Neural cell (in vitro differentiated cells): ENCODE measurements at regions not wholly inside any gene's neighbourhood (a gene's known extent, or its start where the extent isn't known, plus 50 kb on each side); places are given as distances from the start of the nearest gene placed in this dataset.

Source experiments
- CTCF ChIP-seq: fragments of 450-650 bp; IDR thresholded peaks from 2 replicates; pipeline ENCODE4 v1.5.1; 2014; ENCODE audit warnings: antibody characterized with exemption, mild to moderate bottlenecking, moderate library complexity; ENCODE audit not compliant: poor library complexity, severe bottlenecking
- EP300 ChIP-seq: fragments of 450-650 bp; conservative IDR thresholded peaks from 2 replicates; pipeline ENCODE4 v1.6.1; 2014; ENCODE audit warnings: antibody characterized with exemption, mild to moderate bottlenecking, moderate library complexity; ENCODE audit not compliant: poor library complexity, severe bottlenecking
- EZH2 ChIP-seq: fragments of 200-600, 300-800 bp; shearing (Covaris generic), sonication (generic); IDR thresholded peaks from 2 replicates; pipeline ENCODE4 v1.6.1; 2014; ENCODE audit warnings: antibody characterized with exemption, low read length, borderline replicate concordance, mild to moderate bottlenecking; ENCODE audit not compliant: insufficient read depth, poor library complexity, severe bottlenecking
- POLR2AphosphoS5 ChIP-seq: IDR thresholded peaks from 2 replicates; pipeline ENCODE4 v1.6.1; 2012
- RAD21 ChIP-seq: fragments of 450-650 bp; conservative IDR thresholded peaks from 2 replicates; pipeline ENCODE4 v1.6.1; 2014; ENCODE audit warnings: antibody characterized with exemption, mild to moderate bottlenecking, moderate library complexity
- REST ChIP-seq: IDR thresholded peaks from 2 replicates; pipeline ENCODE4 v1.6.1; 2012; ENCODE audit warnings: borderline replicate concordance
- SMC3 ChIP-seq: fragments of 450-650 bp; conservative IDR thresholded peaks from 2 replicates; pipeline ENCODE4 v1.6.1; 2014; ENCODE audit warnings: antibody characterized with exemption, mild to moderate bottlenecking, moderate library complexity; ENCODE audit not compliant: poor library complexity
- TAF1 ChIP-seq: IDR thresholded peaks from 2 replicates; pipeline ENCODE4 v1.6.1; 2012; ENCODE audit warnings: low read depth

GRCh38 chr11:130722401-130722800 lies 193.9 kb downstream of the SNX19 start:
- TF ChIP-seq EZH2 (no peak), CTCF (no peak), TAF1 (no peak), EP300 (no peak), POLR2AphosphoS5 (no peak), SMC3 (no peak), RAD21 (no peak), REST (no peak)
